RPMI7951 (cell line): ENCODE measurements at regions not wholly inside any gene's neighbourhood (a gene's known extent, or its start where the extent isn't known, plus 50 kb on each side); places are given as distances from the start of the nearest gene placed in this dataset.

Experiments
- DNase-seq: peaks from one replicate; pipeline ENCODE4 v3.0.0-alpha.2; 2012; ENCODE audit warnings: low read depth

GRCh38 chr2:43171789-43172188 lies 54.6 kb downstream of the ZFP36L2 start:
- peak; percentile 89 for DNase-seq

GRCh38 chr2:43170405-43171105 lies 55.9 kb downstream of the ZFP36L2 start:
- no peak for DNase-seq

- DNase-seq, result no peak
Observed at GRCh38 chr2:43169987-43170386, 56.4 kb downstream of the ZFP36L2 start.

- DNase-seq, result peak; percentile 23
Observed at GRCh38 chr2:43169099-43169945, 57.1 kb downstream of the ZFP36L2 start.

GRCh38 chr2:43168016-43168369 lies 58.4 kb downstream of the ZFP36L2 start:
- DNase-seq, result no peak

- no peak for DNase-seq
Observed at GRCh38 chr2:43165378-43166069, 60.9 kb downstream of the ZFP36L2 start.

GRCh38 chr2:43164686-43165085 lies 61.7 kb downstream of the ZFP36L2 start:
- no peak for DNase-seq

- DNase-seq, result no peak
Observed at GRCh38 chr2:43163584-43164270, 62.7 kb downstream of the ZFP36L2 start.

GRCh38 chr2:43162511-43162776 lies 64.0 kb downstream of the ZFP36L2 start:
- no peak for DNase-seq

- DNase-seq, result no peak
Observed at GRCh38 chr2:43161650-43162510, 64.5 kb downstream of the ZFP36L2 start.

- DNase-seq, result no peak
Observed at GRCh38 chr2:43160778-43161177, 65.6 kb downstream of the ZFP36L2 start.

- DNase-seq, result no peak
Observed at GRCh38 chr2:43159797-43160196, 66.6 kb downstream of the ZFP36L2 start.

- peak; percentile 88 for DNase-seq
Observed at GRCh38 chr2:43158259-43158880, 68.0 kb downstream of the ZFP36L2 start.

GRCh38 chr2:43157506-43158246 lies 68.7 kb downstream of the ZFP36L2 start:
- DNase-seq, result no peak

GRCh38 chr2:43155851-43156411 lies 70.5 kb downstream of the ZFP36L2 start:
- DNase-seq, result no peak

- DNase-seq, result no peak
Observed at GRCh38 chr2:43154685-43155084, 71.7 kb downstream of the ZFP36L2 start.

- DNase-seq, result no peak
Observed at GRCh38 chr2:43152741-43153647, 73.4 kb downstream of the ZFP36L2 start.

- DNase-seq, result no peak
Observed at GRCh38 chr2:43152186-43152585, 74.2 kb downstream of the ZFP36L2 start.
